Right hindlimb (tissue), 1 donor: ENCODE measurements at regions not wholly inside any gene's neighbourhood (a gene's known extent, or its start where the extent isn't known, plus 50 kb on each side); places are given as distances from the start of the nearest gene placed in this dataset.
"Not testable (repeated sequence)": the region's sequence is repeated elsewhere in the genome, so short reads cannot be mapped to it uniquely, and the experiment has no call there.

Source experiments
- DNase-seq: peaks from one replicate; pipeline ENCODE4 v3.0.0-alpha.2; 2018

- DNase-seq = no peak
Measured at GRCh38 chr10:2618690-2619089, 448.7 kb upstream of the PFKP start.

- no peak for DNase-seq
Measured at GRCh38 chr10:2616215-2616614, 451.1 kb upstream of the PFKP start.

GRCh38 chr10:2611603-2612002, 455.7 kb upstream of the PFKP start:
- DNase-seq = no peak

GRCh38 chr10:2610946-2611345, 456.4 kb upstream of the PFKP start:
- no peak for DNase-seq

- no peak for DNase-seq
Measured at GRCh38 chr10:2604891-2605290, 462.5 kb upstream of the PFKP start.

GRCh38 chr10:2599571-2599970, 467.8 kb upstream of the PFKP start:
- DNase-seq = no peak

- no peak for DNase-seq
Measured at GRCh38 chr10:2592360-2593160, 474.8 kb upstream of the PFKP start.

- no peak for DNase-seq
Measured at GRCh38 chr10:2589196-2589595, 478.2 kb upstream of the PFKP start.

GRCh38 chr10:2584385-2584784, 483.0 kb upstream of the PFKP start:
- DNase-seq = no peak

GRCh38 chr10:2576892-2577291, 490.5 kb upstream of the PFKP start:
- DNase-seq = no peak

GRCh38 chr10:2575460-2575859, 491.9 kb upstream of the PFKP start:
- DNase-seq = no peak

- no peak for DNase-seq
Measured at GRCh38 chr10:2572611-2573010, 494.7 kb upstream of the PFKP start.

GRCh38 chr10:2556883-2557282, 510.5 kb upstream of the PFKP start:
- no peak for DNase-seq

GRCh38 chr10:2548071-2548470, 519.3 kb upstream of the PFKP start:
- no peak for DNase-seq

GRCh38 chr10:2547606-2548005, 519.7 kb upstream of the PFKP start:
- no peak for DNase-seq

- not testable (repeated sequence) for DNase-seq
Measured at GRCh38 chr10:2546894-2547293, 520.5 kb upstream of the PFKP start.

- no peak for DNase-seq
Measured at GRCh38 chr10:2543974-2544373, 523.4 kb upstream of the PFKP start.

GRCh38 chr10:2543142-2543886, 524.0 kb upstream of the PFKP start:
- no peak for DNase-seq

- no peak for DNase-seq
Measured at GRCh38 chr10:2541176-2541575, 526.2 kb upstream of the PFKP start.

- DNase-seq = no peak
Measured at GRCh38 chr10:2529945-2530344, 537.4 kb upstream of the PFKP start.

- no peak for DNase-seq
Measured at GRCh38 chr10:2525781-2526180, 541.6 kb upstream of the PFKP start.

- DNase-seq = no peak
Measured at GRCh38 chr10:2519139-2519538, 548.2 kb upstream of the PFKP start.

- DNase-seq = no peak
Measured at GRCh38 chr10:2509081-2509531, 558.2 kb upstream of the PFKP start.

GRCh38 chr10:2501366-2501940, 565.9 kb upstream of the PFKP start:
- not testable (repeated sequence) for DNase-seq
